SK-N-SH treated with all-trans-retinoic acid at 6 μM for 48 hours (cell line): ENCODE measurements at regions not wholly inside any gene's neighbourhood (a gene's known extent, or its start where the extent isn't known, plus 50 kb on each side); places are given as distances from the start of the nearest gene placed in this dataset.

Experiments
- ATAC-seq: fragments of 200-7000 bp; cut with Tn5 transposase; 3 replicates; pipeline ENCODE4 v1.9.1; 2020; ENCODE audit warnings: mild to moderate bottlenecking, moderate library complexity
- ARNTL ChIP-seq: fragments of 450-650 bp; formaldehyde crosslinking; IDR thresholded peaks from 2 replicates; pipeline ENCODE4 v1.5.0; 2020; ENCODE audit warnings: low read depth, mild to moderate bottlenecking, moderate library complexity, borderline replicate concordance
- CREB5 ChIP-seq: fragments of 250-450 bp; sonication (Bioruptor Pico); IDR thresholded peaks from 2 replicates; pipeline ENCODE4 v1.5.1; 2020; ENCODE audit warnings: low read depth, mild to moderate bottlenecking, moderate library complexity
- CSDC2 ChIP-seq: fragments of 250-450 bp; sonication (Bioruptor Pico); IDR thresholded peaks from 2 replicates; pipeline ENCODE4 v1.5.0; 2020; ENCODE audit warnings: mild to moderate bottlenecking, moderate library complexity
- CSRNP3 ChIP-seq: fragments of 250-450 bp; sonication (Bioruptor Pico); IDR thresholded peaks from 2 replicates; pipeline ENCODE4 v1.5.1; 2021; ENCODE audit warnings: mild to moderate bottlenecking, moderate library complexity
- ESRRG ChIP-seq: fragments of 250-450 bp; sonication (Bioruptor Pico); IDR thresholded peaks from 2 replicates; pipeline ENCODE4 v1.6.1; 2021; ENCODE audit warnings: mild to moderate bottlenecking
- GLIS3 ChIP-seq: fragments of 250-450 bp; sonication (Bioruptor Pico); IDR thresholded peaks from 2 replicates; pipeline ENCODE4 v1.5.0; 2020; ENCODE audit warnings: mild to moderate bottlenecking, moderate library complexity
- ISL1 ChIP-seq: fragments of 250-450 bp; sonication (Bioruptor Pico); IDR thresholded peaks from 2 replicates; pipeline ENCODE4 v2.1.2; 2022; ENCODE audit warnings: mild to moderate bottlenecking, moderate library complexity
- OSR1 ChIP-seq: fragments of 250-450 bp; sonication (Bioruptor Pico); IDR thresholded peaks from 2 replicates; pipeline ENCODE4 v1.8.0; 2022; ENCODE audit warnings: moderate library complexity, mild to moderate bottlenecking, inconsistent platforms
- POU6F1 ChIP-seq: fragments of 250-450 bp; sonication (Bioruptor Pico); IDR thresholded peaks from 2 replicates; pipeline ENCODE4 v1.8.0; 2021; ENCODE audit warnings: low read depth, mild to moderate bottlenecking, moderate library complexity, borderline replicate concordance
- PPARA ChIP-seq: fragments of 250-450 bp; sonication (Bioruptor Pico); IDR thresholded peaks from 2 replicates; pipeline ENCODE4 v1.5.0; 2020; ENCODE audit warnings: mild to moderate bottlenecking, borderline replicate concordance
- RARB ChIP-seq: fragments of 250-450 bp; sonication (Bioruptor Pico); IDR thresholded peaks from 2 replicates; pipeline ENCODE4 v1.8.0; 2021; ENCODE audit warnings: mild to moderate bottlenecking, moderate library complexity
- SNAI2 ChIP-seq: fragments of 250-450 bp; sonication (Bioruptor Pico); IDR thresholded peaks from 2 replicates; pipeline ENCODE4 v1.5.0; 2020; ENCODE audit warnings: mild to moderate bottlenecking, moderate library complexity
- TCF4 ChIP-seq: fragments of 250-450 bp; sonication (Bioruptor Pico); IDR thresholded peaks from 2 replicates; pipeline ENCODE4 v1.8.0; 2021; ENCODE audit warnings: mild to moderate bottlenecking, moderate library complexity, borderline replicate concordance
- TOX ChIP-seq: fragments of 250-450 bp; sonication (Bioruptor Pico); IDR thresholded peaks from 2 replicates; pipeline ENCODE4 v1.8.0; 2021; ENCODE audit warnings: mild to moderate bottlenecking, moderate library complexity, borderline replicate concordance
- TSHZ2 ChIP-seq: fragments of 250-450 bp; sonication (Bioruptor Pico); IDR thresholded peaks from 2 replicates; pipeline ENCODE4 v1.5.0; 2020; ENCODE audit warnings: mild to moderate bottlenecking, moderate library complexity
- ZC3H10 ChIP-seq: fragments of 250-450 bp; sonication (Bioruptor Pico); IDR thresholded peaks from 2 replicates; pipeline ENCODE4 v1.5.1; 2021; ENCODE audit warnings: mild to moderate bottlenecking, moderate library complexity
- ZFP3 ChIP-seq: fragments of 250-450 bp; sonication (Bioruptor Pico); IDR thresholded peaks from 2 replicates; pipeline ENCODE4 v1.5.0; 2020; ENCODE audit warnings: mild to moderate bottlenecking, moderate library complexity
- ZFP30 ChIP-seq: fragments of 450-650 bp; formaldehyde crosslinking; IDR thresholded peaks from 2 replicates; pipeline ENCODE4 v1.5.0; 2022; ENCODE audit warnings: mild to moderate bottlenecking, moderate library complexity
- ZNF565 ChIP-seq: fragments of 450-650 bp; formaldehyde crosslinking; conservative IDR thresholded peaks from 2 replicates; pipeline ENCODE4 v1.5.0; 2020; ENCODE audit warnings: low read depth, mild to moderate bottlenecking, moderate library complexity
- ZNF70 ChIP-seq: fragments of 450-650 bp; formaldehyde crosslinking; IDR thresholded peaks from 2 replicates; pipeline ENCODE4 v1.5.0; 2020; ENCODE audit warnings: mild to moderate bottlenecking, moderate library complexity
- ZNF8 ChIP-seq: fragments of 450-650 bp; formaldehyde crosslinking; IDR thresholded peaks from 2 replicates; pipeline ENCODE4 v1.5.0; 2020; ENCODE audit warnings: mild to moderate bottlenecking, moderate library complexity

GRCh38 chr9:73649552-73649951 is 497.9 kb downstream of the ANXA1 start:
- ATAC-seq, result no peak
- no peak for TF ChIP-seq ZNF70 (CRISPR knock-in tag)
- TF ChIP-seq TOX (CRISPR knock-in tag), result no peak
- no peak for TF ChIP-seq CREB5 (CRISPR knock-in tag)
- no peak for TF ChIP-seq ZFP30 (CRISPR knock-in tag)
- no peak for TF ChIP-seq PPARA

- TF ChIP-seq ZNF8 (CRISPR knock-in tag) (no peak), POU6F1 (no peak), GLIS3 (CRISPR knock-in tag) (no peak), TCF4 (CRISPR knock-in tag) (no peak), ZNF565 (CRISPR knock-in tag) (no peak), CSDC2 (CRISPR knock-in tag) (no peak), ZC3H10 (CRISPR knock-in tag) (no peak), ZFP30 (CRISPR knock-in tag) (no peak), TOX (CRISPR knock-in tag) (no peak), CREB5 (CRISPR knock-in tag) (no peak), PPARA (no peak), TSHZ2 (no peak), SNAI2 (no peak)
- no peak for ATAC-seq
Observed at GRCh38 chr9:73655363-73655762, 503.7 kb downstream of the ANXA1 start.

- no peak for ATAC-seq
- TF ChIP-seq ZNF565 (CRISPR knock-in tag) (no peak), ESRRG (CRISPR knock-in tag) (no peak), ZC3H10 (CRISPR knock-in tag) (no peak), ZFP3 (CRISPR knock-in tag) (no peak), CREB5 (CRISPR knock-in tag) (no peak), PPARA (no peak), CSRNP3 (CRISPR knock-in tag) (no peak), CSDC2 (CRISPR knock-in tag) (no peak), ISL1 (CRISPR knock-in tag) (no peak), TOX (CRISPR knock-in tag) (no peak), OSR1 (CRISPR knock-in tag) (no peak), ZNF70 (CRISPR knock-in tag) (no peak), TSHZ2 (no peak), ZFP30 (CRISPR knock-in tag) (no peak), RARB (no peak), ZNF8 (CRISPR knock-in tag) (no peak), ARNTL (no peak)
Observed at GRCh38 chr9:73655831-73656230, 504.2 kb downstream of the ANXA1 start.
